Keratinocyte (primary cell): ENCODE measurements at regions not wholly inside any gene's neighbourhood (a gene's known extent, or its start where the extent isn't known, plus 50 kb on each side); places are given as distances from the start of the nearest gene placed in this dataset.

Experiments used
- EZH2 ChIP-seq: IDR thresholded peaks from one replicate; pipeline ENCODE4 v1.6.1; 2012; ENCODE audit warnings: inconsistent platforms, mild to moderate bottlenecking, low read length, moderate library complexity
- TF ChIP-seq, protein P1 (sequence below), 3 experiments: IDR thresholded peaks in 1 of 3; conservative IDR thresholded peaks in 1 of 3; optimal IDR thresholded peaks in 1 of 3; 2 replicates in 2 of 3; 3 replicates in 1 of 3; pipeline versions ENCODE3 to v1.5.1; 2011; ENCODE audit warnings: low read length in 3 of 3, mild to moderate bottlenecking in 3 of 3, moderate library complexity in 2 of 3, control low read depth in 1 of 3, inconsistent platforms in 1 of 3; ENCODE audit not compliant: insufficient read depth in 2 of 3; ENCODE audit errors: extremely low read depth in 1 of 3

GRCh38 chr6:14722001-14722562 lies 523.8 kb upstream of the JARID2 start:
- TF ChIP-seq, protein P1, sequence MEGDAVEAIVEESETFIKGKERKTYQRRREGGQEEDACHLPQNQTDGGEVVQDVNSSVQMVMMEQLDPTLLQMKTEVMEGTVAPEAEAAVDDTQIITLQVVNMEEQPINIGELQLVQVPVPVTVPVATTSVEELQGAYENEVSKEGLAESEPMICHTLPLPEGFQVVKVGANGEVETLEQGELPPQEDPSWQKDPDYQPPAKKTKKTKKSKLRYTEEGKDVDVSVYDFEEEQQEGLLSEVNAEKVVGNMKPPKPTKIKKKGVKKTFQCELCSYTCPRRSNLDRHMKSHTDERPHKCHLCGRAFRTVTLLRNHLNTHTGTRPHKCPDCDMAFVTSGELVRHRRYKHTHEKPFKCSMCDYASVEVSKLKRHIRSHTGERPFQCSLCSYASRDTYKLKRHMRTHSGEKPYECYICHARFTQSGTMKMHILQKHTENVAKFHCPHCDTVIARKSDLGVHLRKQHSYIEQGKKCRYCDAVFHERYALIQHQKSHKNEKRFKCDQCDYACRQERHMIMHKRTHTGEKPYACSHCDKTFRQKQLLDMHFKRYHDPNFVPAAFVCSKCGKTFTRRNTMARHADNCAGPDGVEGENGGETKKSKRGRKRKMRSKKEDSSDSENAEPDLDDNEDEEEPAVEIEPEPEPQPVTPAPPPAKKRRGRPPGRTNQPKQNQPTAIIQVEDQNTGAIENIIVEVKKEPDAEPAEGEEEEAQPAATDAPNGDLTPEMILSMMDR (optimal IDR thresholded peaks at IDR 0.05 in 1 of 3, IDR thresholded peaks at IDR 0.05 in 1 of 3, conservative IDR thresholded peaks at IDR 0.05 in 1 of 3; ENCODE audit: extremely low read depth in 1 of 3, insufficient read depth in 2 of 3, low read length in 3 of 3): no peak
- TF ChIP-seq EZH2: no peak
